NCI-H128 (cell line): ENCODE measurements at regions not wholly inside any gene's neighbourhood (a gene's known extent, or its start where the extent isn't known, plus 50 kb on each side); places are given as distances from the start of the nearest gene placed in this dataset.
"Not testable (repeated sequence)": the region's sequence is repeated elsewhere in the genome, so short reads cannot be mapped to it uniquely, and the experiment has no call there.

Experiments used
- DNase-seq: peaks from one replicate; lab custom pipeline; 2025; ENCODE audit not compliant: unreplicated experiment; lab: John Stamatoyannopoulos, UW

- not testable (repeated sequence) for DNase-seq
These were observed 60.2 kb upstream of the PRSS3 start for GRCh38 chr9:33734941-33735835.

- DNase-seq: peak; percentile 19
These were observed 57.4 kb upstream of the PRSS3 start for GRCh38 chr9:33737811-33738606.

GRCh38 chr9:33739398-33739797, 56.0 kb upstream of the PRSS3 start:
- no peak for DNase-seq

- DNase-seq: no peak
These were observed 55.3 kb upstream of the PRSS3 start for GRCh38 chr9:33740075-33740474.

- DNase-seq: not testable (repeated sequence)
These were observed 54.4 kb upstream of the PRSS3 start for GRCh38 chr9:33740958-33741357.

- DNase-seq: no peak
These were observed 53.3 kb upstream of the PRSS3 start for GRCh38 chr9:33742051-33742450.

- DNase-seq: no peak
These were observed 52.8 kb upstream of the PRSS3 start for GRCh38 chr9:33742519-33742918.
